ENCODE measurements at regions not wholly inside any gene's neighbourhood (a gene's known extent, or its start where the extent isn't known, plus 50 kb on each side); places are given as distances from the start of the nearest gene placed in this dataset.

- Histone ChIP-seq H3K4me3 (no peak overlapping the region), H3K4me1 (peaks cover 0 to 9% (median 3%) of the 10 kb centered on the region in 6 donors), H3K9me3 (peaks cover 0 to 5% (median 0%) of the 10 kb centered on the region in 8 donors), H3K36me3 (no peaks in the 10 kb centered on the region), H3K27me3 (replicated peaks in 1 of 7) (peaks cover 0 to 16% (median 0%) of the 10 kb centered on the region in 7 donors), H3K27ac (no peak overlapping the region)
- no peak for TF ChIP-seq POLR2AphosphoS5 (IDR thresholded peaks at IDR 0.05)
- no peak for TF ChIP-seq CTCF (IDR thresholded peaks at IDR 0.05 in 8 of 11, conservative IDR thresholded peaks at IDR 0.05 in 3 of 11)
- no peak for TF ChIP-seq POLR2A (IDR thresholded peaks at IDR 0.05)
- intact Hi-C loops (cut with DNase I; ENCODE audit: low total_unique reads): loop anchor here (5.0 kb wide), 1 partner anchor 508 kb away; no protein-coding TSS in a partner anchor
- DNase-seq: peak; percentile 70
- WGBS, 5 donors: 85 to 95% (median 87%) methylated on average over 15 of the region's 15 CpGs
Observed at GRCh38 chr6:168374541-168375071, 55.0 kb upstream of the DACT2 start.

- Histone ChIP-seq H3K4me3 (no peak overlapping the region), H3K36me3 (no peaks in the 10 kb centered on the region), H3K9me3 (peaks cover 0 to 9% (median 0%) of the 10 kb centered on the region in 8 donors), H3K4me1 (peaks cover 0 to 9% (median 0%) of the 10 kb centered on the region in 6 donors), H3K27me3 (replicated peaks in 1 of 7) (peaks cover 0 to 7% (median 0%) of the 10 kb centered on the region in 7 donors), H3K27ac (no peak overlapping the region)
- no peak for TF ChIP-seq POLR2A (IDR thresholded peaks at IDR 0.05)
- no peak for DNase-seq
- 88 to 96% (median 90%) methylated on average over 9 of the region's 9 CpGs for WGBS, 5 donors
- intact Hi-C loops (cut with DNase I; ENCODE audit: low total_unique reads): no loop called here
Observed at GRCh38 chr6:168376120-168376519, 56.5 kb upstream of the DACT2 start.

- no peak overlapping the region for H3K4me3 ChIP-seq
- no peaks in the 10 kb centered on the region for H3K36me3 ChIP-seq
- H3K27me3 ChIP-seq (replicated peaks in 1 of 7): peaks cover 0 to 7% (median 0%) of the 10 kb centered on the region in 7 donors
- TF ChIP-seq CTCF (IDR thresholded peaks at IDR 0.05 in 8 of 11, conservative IDR thresholded peaks at IDR 0.05 in 3 of 11): no peak
- no peak for TF ChIP-seq POLR2A (IDR thresholded peaks at IDR 0.05)
- no peak for TF ChIP-seq POLR2AphosphoS5 (IDR thresholded peaks at IDR 0.05)
- DNase-seq: peak; percentile 64
- H3K4me1 ChIP-seq: peaks cover 0 to 9% (median 0%) of the 10 kb centered on the region in 6 donors
- 61 to 84% (median 65%) methylated on average over 19 of the region's 19 CpGs for WGBS, 5 donors
- intact Hi-C loops (cut with DNase I; ENCODE audit: low total_unique reads): no loop called here
- H3K9me3 ChIP-seq: peaks cover 0 to 13% (median 0%) of the 10 kb centered on the region in 8 donors
- H3K27ac ChIP-seq: no peak overlapping the region
Observed at GRCh38 chr6:168376811-168377483, 57.4 kb upstream of the DACT2 start.

GRCh38 chr6:168377484-168377855 is 57.9 kb upstream of the DACT2 start:
- TF ChIP-seq POLR2AphosphoS5 (IDR thresholded peaks at IDR 0.05): no peak
- no peak for TF ChIP-seq POLR2A (IDR thresholded peaks at IDR 0.05)
- TF ChIP-seq CTCF (IDR thresholded peaks at IDR 0.05 in 8 of 11, conservative IDR thresholded peaks at IDR 0.05 in 3 of 11): no peak
- DNase-seq: peak; percentile 69
- intact Hi-C loops (cut with DNase I; ENCODE audit: low total_unique reads): no loop called here
- H3K36me3 ChIP-seq: no peaks in the 10 kb centered on the region
- H3K9me3 ChIP-seq: peaks cover 0 to 14% (median 0%) of the 10 kb centered on the region in 8 donors
- no peak overlapping the region for H3K4me3 ChIP-seq
- peaks cover 0 to 9% (median 0%) of the 10 kb centered on the region in 6 donors for H3K4me1 ChIP-seq
- H3K27ac ChIP-seq: no peak overlapping the region
- WGBS, 5 donors: 46 to 73% (median 50%) methylated on average over 17 of the region's 17 CpGs
- H3K27me3 ChIP-seq (replicated peaks in 1 of 7): peaks cover 0 to 7% (median 0%) of the 10 kb centered on the region in 7 donors

All from spleen (tissue), 11 donors.